Effector memory CD4-positive, alpha-beta T cell (primary cell): ENCODE measurements at regions not wholly inside any gene's neighbourhood (a gene's known extent, or its start where the extent isn't known, plus 50 kb on each side); places are given as distances from the start of the nearest gene placed in this dataset.

Experiments
- DNase-seq, 3 donors: peaks; one replicate each; pipeline ENCODE4 v3.0.0-alpha.2; 2020
- H3K27ac ChIP-seq: 2 replicates; pipeline ENCODE4 v1.7.0; 2013; ENCODE audit warnings: mild to moderate bottlenecking, low read length, moderate library complexity; ENCODE audit not compliant: insufficient read depth, poor library complexity, severe bottlenecking
- H3K27me3 ChIP-seq: replicated peaks from 2 replicates; pipeline ENCODE4 v1.7.0; 2013; ENCODE audit warnings: mild to moderate bottlenecking, low read length; ENCODE audit not compliant: insufficient read depth, control insufficient read depth, poor library complexity, severe bottlenecking
- H3K36me3 ChIP-seq: 2 replicates; pipeline ENCODE4 v1.7.0; 2013; ENCODE audit warnings: mild to moderate bottlenecking, low read length, moderate library complexity; ENCODE audit not compliant: control insufficient read depth, insufficient read depth
- H3K4me1 ChIP-seq: 2 replicates; pipeline ENCODE4 v1.7.0; 2013; ENCODE audit warnings: low read length, mild to moderate bottlenecking; ENCODE audit not compliant: control insufficient read depth, insufficient read depth, poor library complexity, severe bottlenecking
- H3K4me3 ChIP-seq: 2 replicates; pipeline ENCODE4 v1.7.0; 2013; ENCODE audit warnings: low read length, low read depth, mild to moderate bottlenecking; ENCODE audit not compliant: insufficient read depth, poor library complexity, severe bottlenecking
- H3K9me3 ChIP-seq: 2 replicates; pipeline ENCODE4 v1.7.0; 2013; ENCODE audit warnings: mild to moderate bottlenecking, low read length, moderate library complexity; ENCODE audit not compliant: control insufficient read depth

GRCh38 chr5:34535433-34535832, 120.7 kb upstream of the RAI14 start:
- Histone ChIP-seq H3K36me3 (no peaks in the 10 kb centered on the region), H3K4me1 (no peaks in the 10 kb centered on the region), H3K27ac (no peak overlapping the region), H3K27me3 (peaks cover 4% of the 10 kb centered on the region), H3K4me3 (no peak overlapping the region), H3K9me3 (no peaks in the 10 kb centered on the region)
- DNase-seq, result no peak

- H3K27ac ChIP-seq, result no peak overlapping the region
- H3K27me3 ChIP-seq, result peaks cover 4% of the 10 kb centered on the region
- H3K4me3 ChIP-seq, result no peak overlapping the region
- no peaks in the 10 kb centered on the region for H3K9me3 ChIP-seq
- no peaks in the 10 kb centered on the region for H3K4me1 ChIP-seq
- no peak for DNase-seq
- no peaks in the 10 kb centered on the region for H3K36me3 ChIP-seq
Observed at GRCh38 chr5:34535944-34536623, 120.0 kb upstream of the RAI14 start.

- Histone ChIP-seq H3K36me3 (no peaks in the 10 kb centered on the region), H3K4me1 (no peaks in the 10 kb centered on the region), H3K27ac (no peak overlapping the region), H3K4me3 (no peak overlapping the region), H3K9me3 (no peaks in the 10 kb centered on the region), H3K27me3 (peaks cover 4% of the 10 kb centered on the region)
- no peak for DNase-seq
Observed at GRCh38 chr5:34536699-34537098, 119.4 kb upstream of the RAI14 start.

GRCh38 chr5:34538026-34538672, 118.0 kb upstream of the RAI14 start:
- DNase-seq, result no peak
- Histone ChIP-seq H3K4me1 (no peaks in the 10 kb centered on the region), H3K4me3 (no peak overlapping the region), H3K36me3 (no peaks in the 10 kb centered on the region), H3K27me3 (peaks cover 4% of the 10 kb centered on the region), H3K9me3 (no peaks in the 10 kb centered on the region), H3K27ac (no peak overlapping the region)

- no peak overlapping the region for H3K4me3 ChIP-seq
- H3K27ac ChIP-seq, result no peak overlapping the region
- no peak for DNase-seq
- no peaks in the 10 kb centered on the region for H3K9me3 ChIP-seq
- no peaks in the 10 kb centered on the region for H3K4me1 ChIP-seq
- H3K27me3 ChIP-seq, result peaks cover 4% of the 10 kb centered on the region
- H3K36me3 ChIP-seq, result no peaks in the 10 kb centered on the region
Observed at GRCh38 chr5:34539183-34539582, 116.9 kb upstream of the RAI14 start.

GRCh38 chr5:34541067-34541466, 115.1 kb upstream of the RAI14 start:
- no peaks in the 10 kb centered on the region for H3K4me1 ChIP-seq
- H3K27ac ChIP-seq, result no peak overlapping the region
- DNase-seq, result no peak
- peaks cover 4% of the 10 kb centered on the region for H3K27me3 ChIP-seq
- no peaks in the 10 kb centered on the region for H3K9me3 ChIP-seq
- no peaks in the 10 kb centered on the region for H3K36me3 ChIP-seq
- H3K4me3 ChIP-seq, result no peak overlapping the region

- Histone ChIP-seq H3K9me3 (no peaks in the 10 kb centered on the region), H3K36me3 (no peaks in the 10 kb centered on the region), H3K4me1 (no peaks in the 10 kb centered on the region), H3K27ac (no peak overlapping the region), H3K27me3 (peaks cover 4% of the 10 kb centered on the region), H3K4me3 (no peak overlapping the region)
- no peak for DNase-seq
Observed at GRCh38 chr5:34542818-34543217, 113.3 kb upstream of the RAI14 start.

GRCh38 chr5:34543687-34544086, 112.4 kb upstream of the RAI14 start:
- no peaks in the 10 kb centered on the region for H3K36me3 ChIP-seq
- no peak overlapping the region for H3K27ac ChIP-seq
- no peak overlapping the region for H3K4me3 ChIP-seq
- peaks cover 4% of the 10 kb centered on the region for H3K27me3 ChIP-seq
- H3K9me3 ChIP-seq, result no peaks in the 10 kb centered on the region
- DNase-seq, result no peak
- H3K4me1 ChIP-seq, result no peaks in the 10 kb centered on the region

- H3K4me3 ChIP-seq, result no peak overlapping the region
Observed at GRCh38 chr5:34544403-34544802, 111.7 kb upstream of the RAI14 start.

GRCh38 chr5:34545164-34545563, 111.0 kb upstream of the RAI14 start:
- Histone ChIP-seq H3K27ac (no peak overlapping the region), H3K9me3 (no peaks in the 10 kb centered on the region), H3K27me3 (no peaks in the 10 kb centered on the region), H3K4me3 (no peak overlapping the region), H3K4me1 (no peaks in the 10 kb centered on the region), H3K36me3 (no peaks in the 10 kb centered on the region)
- DNase-seq, result no peak

More at GRCh38 chr5:34544403-34544802, 111.7 kb upstream of the RAI14 start:
- H3K36me3 ChIP-seq, result no peaks in the 10 kb centered on the region
- no peak overlapping the region for H3K27ac ChIP-seq
- H3K9me3 ChIP-seq, result no peaks in the 10 kb centered on the region
- H3K27me3 ChIP-seq, result peaks cover 4% of the 10 kb centered on the region
- H3K4me1 ChIP-seq, result no peaks in the 10 kb centered on the region
- no peak for DNase-seq
